IPS DF 4.7 (cell line): ENCODE measurements at regions not wholly inside any gene's neighbourhood (a gene's known extent, or its start where the extent isn't known, plus 50 kb on each side); places are given as distances from the start of the nearest gene placed in this dataset.

Experiments used
- DNase-seq: peaks from one replicate; pipeline ENCODE4 v3.0.0-alpha.2; 2013; ENCODE audit warnings: low spot score; ENCODE audit errors: extremely low read depth

DNA sequence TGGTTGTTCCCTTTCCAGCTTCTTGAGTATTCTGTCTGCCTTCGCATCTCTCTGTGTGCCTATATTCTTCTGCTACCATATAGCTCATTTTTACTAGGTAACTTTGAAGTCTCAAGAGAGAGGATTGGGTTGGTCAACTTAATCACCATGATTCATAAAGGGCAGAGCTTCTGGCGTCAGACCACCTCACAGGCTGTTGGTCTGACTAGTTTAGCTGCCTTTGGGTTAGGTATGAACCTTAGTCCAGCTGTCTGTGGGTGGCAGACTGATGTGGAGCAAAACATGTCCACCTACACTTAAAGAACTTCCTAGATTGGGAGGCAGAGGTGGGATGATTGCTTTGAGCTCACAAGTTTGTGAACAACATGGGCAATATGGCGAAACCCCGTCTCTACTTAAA, 192.2 kb upstream of the SGK1 start:
- DNase-seq, result no peak

DNA sequence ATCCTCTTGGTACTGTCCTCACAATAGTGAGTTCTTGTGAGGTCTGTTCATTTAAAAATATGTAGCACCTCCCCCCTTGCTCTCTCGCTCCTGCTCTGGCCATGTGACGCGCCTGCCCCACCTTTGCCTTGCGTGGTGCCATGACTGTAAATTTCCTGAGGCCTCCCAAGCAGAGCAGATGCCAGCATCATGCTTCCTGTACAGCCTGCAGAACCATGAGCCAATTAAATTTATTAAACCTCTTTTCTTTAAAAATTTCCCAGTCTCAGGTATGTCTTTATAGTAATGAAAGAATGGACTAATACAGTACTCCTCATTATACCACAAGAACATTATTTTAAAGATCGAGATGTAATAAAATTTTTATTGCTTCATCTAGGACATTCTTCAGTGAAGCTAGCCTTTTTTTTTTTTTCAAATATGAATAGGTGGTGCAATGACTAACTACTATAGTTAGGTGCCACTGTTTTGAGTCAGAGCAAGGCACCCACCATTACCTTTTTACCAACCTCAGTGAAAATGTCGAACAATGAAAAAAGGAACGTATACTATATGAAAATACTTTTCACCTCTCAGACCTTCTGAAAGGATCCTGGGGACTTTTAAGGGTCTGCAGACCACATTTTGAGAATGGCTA, 191.1 kb upstream of the SGK1 start:
- DNase-seq, result no peak

DNA sequence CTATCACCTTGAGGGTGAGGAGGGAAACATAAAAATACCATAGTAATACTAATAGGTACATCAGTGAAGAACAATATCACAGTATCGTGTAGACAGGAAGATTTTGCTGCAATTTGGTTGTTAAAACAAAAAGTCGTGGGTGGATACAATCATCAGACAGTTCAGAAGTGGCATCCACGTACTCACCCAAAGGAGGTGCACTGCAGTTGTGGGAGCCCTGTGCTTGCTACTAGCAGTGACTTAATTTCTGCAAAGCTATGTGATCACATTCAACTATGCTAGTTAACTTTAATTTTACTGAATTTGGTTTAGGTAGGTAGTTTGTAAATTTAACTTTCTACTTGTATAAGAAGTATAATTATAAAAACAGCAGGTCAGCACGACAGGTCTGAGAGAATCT, 188.2 kb upstream of the SGK1 start:
- DNase-seq, result no peak

DNA sequence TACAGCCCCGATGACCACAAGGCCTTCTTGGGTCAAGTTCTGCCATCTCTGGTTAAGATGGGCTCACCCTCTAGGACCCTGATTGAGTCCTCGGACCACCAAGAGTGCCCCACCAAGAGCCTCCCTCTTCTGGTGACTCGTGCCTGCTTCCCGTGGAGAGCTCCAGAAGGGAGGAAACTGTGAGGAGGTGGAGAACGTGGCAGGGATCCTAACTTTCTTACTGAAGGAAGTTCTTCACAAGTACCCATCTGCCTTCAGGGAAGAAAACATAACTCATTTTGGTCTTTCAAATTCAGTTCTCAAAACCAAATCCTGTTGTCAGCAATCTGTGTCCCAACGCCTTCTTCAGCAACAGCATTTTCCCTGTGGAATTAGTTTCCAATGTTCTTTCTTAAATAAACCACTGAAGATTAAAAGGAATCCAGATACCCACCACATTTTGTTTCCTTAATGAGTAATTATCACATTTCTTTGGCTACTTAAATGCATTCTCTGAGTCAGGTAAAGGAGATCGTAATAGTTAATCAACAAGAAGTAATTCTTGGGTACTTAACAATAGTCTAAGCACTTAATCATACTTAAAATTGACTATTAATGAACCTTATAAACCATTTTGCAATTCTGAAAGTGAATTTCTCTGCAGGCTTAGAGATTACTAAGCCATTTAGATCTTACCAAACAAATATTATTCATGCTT, 185.8 kb upstream of the SGK1 start:
- no peak for DNase-seq

DNA sequence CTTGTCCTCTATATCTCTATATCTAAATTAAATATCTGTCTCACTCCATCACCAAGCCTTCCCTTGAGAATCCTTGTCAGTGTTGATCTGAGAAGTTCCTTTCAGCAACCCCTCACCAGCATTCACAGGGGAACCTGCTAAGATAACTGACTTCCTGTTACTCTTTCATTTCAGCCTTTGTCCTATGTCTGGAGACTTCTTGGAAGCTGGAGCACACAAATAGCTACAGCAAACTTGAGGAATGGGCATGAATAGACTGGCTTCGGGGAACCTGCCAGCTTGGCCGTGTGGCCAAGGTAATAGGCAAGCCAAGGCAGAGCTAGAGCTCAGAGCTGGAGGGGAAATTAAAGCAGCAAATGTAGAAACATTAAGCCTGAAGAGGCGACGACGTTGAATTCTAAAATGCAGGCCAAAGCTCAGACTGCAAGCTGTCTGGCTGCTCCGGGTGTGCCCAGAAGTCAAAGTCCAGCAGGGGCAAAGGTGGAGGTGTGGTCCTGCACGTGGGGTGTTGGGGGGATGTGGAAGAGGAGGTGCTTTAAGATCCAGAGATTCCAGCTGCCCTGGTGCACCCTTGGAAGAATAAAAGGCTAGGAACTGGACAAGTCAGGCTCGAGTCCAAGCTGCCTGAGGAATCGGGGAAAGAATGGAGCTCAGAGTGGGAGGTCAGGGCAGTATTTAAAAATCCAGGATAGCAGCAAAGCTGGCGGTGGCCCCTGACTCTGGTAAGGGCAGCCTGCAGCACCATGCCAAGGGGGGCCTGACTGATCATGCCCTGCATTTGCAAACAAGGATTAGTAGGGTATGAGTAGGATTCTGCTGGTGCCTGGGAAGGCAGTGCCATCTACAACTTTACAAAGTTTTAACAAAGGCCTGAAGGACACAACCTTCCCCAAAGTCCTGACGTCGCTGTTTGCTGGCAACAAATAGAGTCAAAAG, 185.0 kb upstream of the SGK1 start:
- DNase-seq, result no peak

DNA sequence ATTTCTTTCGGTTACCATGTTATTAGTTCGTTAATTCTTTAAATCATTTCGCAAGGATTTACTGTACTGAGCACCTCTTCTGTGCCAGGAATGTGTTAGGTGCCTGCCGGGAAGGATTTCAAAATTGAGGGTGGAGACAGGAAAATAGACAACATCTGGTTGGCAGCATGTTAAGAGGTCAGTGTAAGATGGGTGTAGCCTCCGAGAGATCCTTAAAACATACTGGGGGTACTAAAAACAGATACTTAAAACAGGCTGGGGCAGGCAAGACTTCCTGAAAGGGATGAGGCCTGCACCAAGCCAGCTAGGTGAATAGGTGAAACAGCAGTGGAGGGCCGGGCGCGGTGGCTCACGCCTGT, 178.0 kb upstream of the SGK1 start:
- DNase-seq, result no peak

DNA sequence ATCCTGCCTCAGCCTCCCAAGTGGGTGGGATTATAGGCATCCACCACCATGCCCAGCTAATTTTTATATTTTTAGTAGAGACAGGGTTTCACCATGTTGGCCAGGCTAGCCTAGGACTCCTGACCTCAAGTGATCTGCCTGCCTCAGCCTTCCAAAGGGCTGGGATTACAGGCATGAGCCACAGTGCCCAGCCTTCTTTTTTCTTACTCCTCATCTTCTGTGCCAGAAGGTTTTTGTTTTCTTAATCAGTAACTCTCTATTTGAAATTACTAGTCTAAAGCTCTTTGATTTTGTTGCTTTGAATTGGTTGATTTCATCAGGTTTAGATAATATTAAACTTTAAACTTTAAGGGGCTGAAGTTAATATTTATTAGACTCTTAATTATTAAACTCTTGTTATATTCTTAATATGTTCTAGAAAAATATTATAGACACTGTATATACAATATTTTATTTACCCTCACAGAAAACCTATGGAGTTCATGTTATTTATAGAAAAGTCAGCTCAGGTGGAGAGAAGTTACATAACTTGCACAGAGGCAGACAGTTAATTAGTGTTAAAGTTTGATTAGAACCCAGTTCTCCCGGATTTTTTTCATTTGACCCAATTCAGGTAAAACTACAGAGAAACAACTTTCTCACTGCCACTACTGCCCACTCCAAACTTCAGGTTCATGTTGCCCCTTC, 177.4 kb upstream of the SGK1 start:
- no peak for DNase-seq

DNA sequence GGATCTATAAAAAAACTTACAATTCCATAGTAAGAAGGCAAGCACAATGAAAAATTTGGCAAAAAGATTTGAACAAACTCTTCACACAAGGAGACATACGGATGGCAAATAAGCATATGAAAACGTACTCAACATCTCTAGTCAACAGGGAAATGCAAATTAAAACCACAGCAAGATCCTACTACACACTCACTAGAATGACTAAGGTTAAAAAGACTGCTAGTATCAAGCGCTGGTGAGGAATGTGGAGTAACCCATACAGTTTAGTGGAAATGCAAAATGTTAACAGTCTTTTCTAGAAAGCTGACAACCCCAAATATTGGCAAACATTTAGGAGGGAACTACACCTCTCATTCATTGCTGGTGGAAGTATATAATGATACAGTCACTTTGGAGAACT, 175.9 kb upstream of the SGK1 start:
- no peak for DNase-seq

DNA sequence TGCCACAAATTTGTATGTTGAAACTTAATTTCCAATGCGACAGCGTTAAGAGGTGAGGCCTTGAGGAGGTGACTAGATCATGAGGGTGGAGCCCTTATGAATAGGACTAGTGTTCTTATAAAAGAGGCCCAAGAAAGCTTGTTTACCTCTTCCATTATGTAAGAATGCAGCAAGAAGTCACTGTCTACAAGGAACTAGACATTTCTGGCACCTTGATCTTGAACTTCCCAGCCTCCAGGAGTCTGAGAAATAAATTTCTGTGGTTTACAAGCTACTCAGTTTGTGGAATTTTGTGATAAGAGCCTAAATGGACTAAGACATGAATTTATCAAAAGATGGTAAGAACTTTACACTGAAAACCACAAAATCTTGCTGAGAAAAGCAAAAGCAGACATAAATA, 173.6 kb upstream of the SGK1 start:
- no peak for DNase-seq

DNA sequence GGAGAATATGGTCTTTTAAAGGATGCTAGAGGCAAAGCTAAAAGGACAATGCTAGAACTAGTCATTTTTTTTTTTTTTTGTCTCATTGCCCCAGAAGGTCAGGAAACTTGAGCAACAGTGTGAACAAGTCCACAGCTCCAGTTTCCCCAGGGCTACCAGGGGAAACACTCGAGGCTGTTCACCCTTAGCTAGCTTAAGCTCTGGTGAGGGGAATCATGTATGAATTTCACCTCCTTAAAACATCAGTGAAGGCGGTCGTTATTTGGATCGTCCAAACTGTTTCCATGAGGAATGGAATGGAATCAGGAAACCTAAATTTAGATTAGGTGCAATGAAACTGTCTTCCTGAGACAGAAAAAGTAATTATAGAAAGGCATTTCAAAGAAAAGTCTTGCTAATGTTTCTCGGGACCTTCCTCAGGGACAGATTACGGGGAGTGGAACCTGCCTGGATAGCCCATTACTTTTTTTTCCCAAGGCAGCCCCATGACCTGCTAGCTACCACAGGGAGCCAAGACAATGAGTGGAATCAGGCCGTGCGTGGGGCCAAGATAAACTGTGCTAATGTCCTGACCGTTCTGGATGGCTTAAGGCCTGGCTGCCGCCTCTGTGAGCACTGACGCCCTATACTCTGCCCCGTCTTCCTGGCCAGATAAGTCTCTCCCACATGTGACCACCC, 164.8 kb upstream of the SGK1 start:
- DNase-seq, result no peak

DNA sequence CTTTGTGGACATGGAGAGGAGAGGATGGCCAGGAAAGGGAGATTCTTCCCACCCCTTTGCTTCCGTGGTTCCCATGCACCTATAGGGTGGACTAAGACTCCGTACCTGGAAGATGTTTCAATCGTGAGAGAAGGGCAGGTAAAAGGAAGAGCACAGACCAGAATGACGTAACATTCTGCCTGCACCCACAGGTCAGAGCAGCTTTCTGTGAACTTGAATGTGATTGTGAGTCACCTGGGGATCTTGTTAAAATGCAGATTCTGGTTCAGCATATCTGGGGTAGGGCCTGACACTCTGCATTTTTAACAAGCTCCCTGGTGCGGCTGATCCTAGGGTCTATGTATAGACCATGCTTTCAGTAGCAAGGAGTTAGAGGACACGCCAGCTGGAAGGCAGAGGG, 164.1 kb upstream of the SGK1 start:
- DNase-seq, result no peak

DNA sequence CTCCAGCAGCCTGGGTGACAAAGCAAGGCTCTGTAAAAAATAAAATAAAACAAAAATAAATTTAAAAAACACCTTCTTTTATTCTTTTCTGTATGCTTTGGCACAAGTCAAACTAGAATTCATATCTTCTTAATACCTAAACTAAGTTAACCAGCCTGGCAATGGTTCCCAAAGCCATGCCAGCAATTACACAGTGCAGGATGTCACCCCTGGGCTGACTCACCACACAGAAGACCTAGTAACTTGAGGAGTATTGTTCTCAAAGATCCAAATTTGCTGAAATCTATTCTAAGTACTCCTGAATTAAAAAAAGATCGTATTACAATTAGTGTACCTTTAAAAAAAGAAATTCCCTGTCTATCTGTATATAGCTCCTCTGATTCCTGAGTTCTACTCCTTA, 162.7 kb upstream of the SGK1 start:
- no peak for DNase-seq

DNA sequence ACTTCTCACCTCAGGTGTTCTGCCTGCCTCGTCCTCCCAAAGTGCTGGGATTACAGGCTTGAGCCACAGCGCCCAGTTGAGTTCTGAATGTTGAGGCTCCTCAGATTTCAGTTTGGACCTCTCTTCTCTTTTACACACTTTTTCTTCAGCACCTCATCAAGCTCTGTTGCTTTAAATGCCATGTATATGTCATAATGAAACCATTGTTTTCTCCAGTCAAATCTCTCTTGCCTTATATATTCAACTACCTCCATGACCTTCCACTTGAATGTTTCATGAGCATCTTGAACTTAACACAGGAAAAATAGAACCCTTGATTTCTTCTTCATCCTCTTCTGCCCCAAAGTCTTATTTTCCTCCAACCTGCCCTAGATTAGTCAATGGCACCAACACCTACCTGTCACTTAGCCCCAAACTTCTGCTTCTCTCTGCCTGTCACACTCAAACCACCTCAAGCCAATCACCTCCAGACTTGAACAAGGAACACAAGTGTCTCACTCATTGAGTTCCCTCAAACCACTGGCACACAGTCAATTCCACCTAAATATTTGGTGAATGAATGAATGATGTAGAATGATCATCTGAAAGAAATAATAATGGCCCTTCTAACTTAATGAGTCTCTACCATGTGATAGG, 161.0 kb upstream of the SGK1 start:
- no peak for DNase-seq

DNA sequence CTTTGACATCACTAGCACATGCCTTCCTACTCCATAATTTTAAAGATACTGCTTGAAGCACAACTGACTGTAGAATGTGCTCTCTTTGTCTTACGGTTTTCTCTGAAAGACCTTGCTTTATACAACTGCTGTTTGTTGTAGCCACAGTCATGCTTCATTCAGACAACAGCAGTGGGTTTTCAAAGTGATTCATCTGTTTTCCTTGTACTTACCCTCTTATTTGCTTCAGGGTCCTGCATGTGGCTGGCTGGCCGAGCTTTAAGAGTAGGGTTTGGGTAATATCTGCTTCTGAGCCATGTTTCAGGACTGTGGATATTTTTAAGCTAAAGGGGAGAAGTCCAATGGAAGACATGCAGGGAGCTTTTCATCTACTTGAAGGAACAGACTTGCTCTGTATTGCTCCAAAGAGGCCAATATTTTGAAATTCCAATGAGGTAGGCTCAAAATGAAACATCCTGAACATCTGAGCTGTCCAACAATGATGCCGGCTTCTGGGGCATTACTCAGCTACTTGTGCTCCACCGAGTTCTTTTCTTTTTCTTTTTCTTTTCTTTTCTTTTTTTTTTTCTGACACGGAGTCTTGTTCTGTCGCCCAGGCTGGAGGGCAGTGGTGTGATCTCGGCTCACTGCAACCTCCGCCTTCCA, 160.2 kb upstream of the SGK1 start:
- DNase-seq, result no peak

DNA sequence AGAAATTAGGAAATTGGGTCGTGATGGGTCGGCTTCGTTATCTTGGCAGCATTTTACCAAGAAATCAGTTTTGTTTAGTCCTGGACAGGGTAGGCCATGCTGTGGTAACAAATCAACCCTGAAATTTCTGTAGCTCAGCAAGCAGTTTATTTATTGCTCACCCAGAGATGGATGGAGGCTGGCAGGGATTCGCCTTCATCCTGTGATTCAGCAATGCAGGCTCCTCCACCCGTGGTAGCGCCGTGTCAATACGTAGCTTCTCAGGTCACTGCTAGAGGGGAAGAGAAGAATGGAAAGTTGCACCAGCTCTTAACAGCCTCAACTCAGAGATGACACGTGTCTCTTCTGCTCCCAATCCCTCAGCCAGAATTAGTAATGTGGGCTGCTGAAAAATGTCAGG, 157.0 kb upstream of the SGK1 start:
- no peak for DNase-seq

DNA sequence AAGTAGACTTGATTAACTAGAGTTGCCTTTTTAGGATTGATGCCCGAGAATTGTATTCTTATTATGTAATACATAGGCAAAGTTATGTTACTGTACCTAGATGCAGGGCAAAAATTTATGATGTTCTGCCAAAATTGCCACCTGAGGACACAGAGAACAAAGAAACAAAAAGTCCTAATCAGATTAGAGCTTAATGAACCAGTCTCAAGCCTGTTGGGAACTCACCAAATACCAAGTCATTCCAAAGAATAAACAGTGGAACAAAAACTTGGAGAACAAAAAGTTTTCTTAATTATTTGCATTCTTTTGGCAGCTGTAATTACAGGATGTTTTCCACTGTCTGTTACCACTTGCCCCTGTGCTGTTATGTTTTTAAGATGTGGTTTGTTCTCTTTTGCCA, 154.7 kb upstream of the SGK1 start:
- no peak for DNase-seq

DNA sequence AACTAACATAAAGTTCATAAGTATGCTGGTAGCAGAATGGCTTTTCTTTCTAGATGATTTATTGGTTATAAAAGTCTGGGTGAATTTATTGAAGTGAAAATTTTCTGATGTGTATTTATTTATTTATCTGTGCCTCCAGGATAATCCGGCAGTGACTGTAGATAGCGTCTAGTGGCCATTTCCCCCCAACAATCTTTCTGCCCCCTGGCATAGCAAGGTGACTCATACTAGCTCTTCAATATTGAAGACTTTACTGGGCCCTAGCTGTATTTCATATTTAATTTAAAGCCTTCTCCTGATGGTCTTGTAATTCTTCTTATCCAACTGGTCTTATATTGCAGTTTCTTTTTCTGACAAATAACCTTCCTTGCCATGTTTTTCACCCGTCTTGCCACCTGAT, 154.1 kb upstream of the SGK1 start:
- no peak for DNase-seq

DNA sequence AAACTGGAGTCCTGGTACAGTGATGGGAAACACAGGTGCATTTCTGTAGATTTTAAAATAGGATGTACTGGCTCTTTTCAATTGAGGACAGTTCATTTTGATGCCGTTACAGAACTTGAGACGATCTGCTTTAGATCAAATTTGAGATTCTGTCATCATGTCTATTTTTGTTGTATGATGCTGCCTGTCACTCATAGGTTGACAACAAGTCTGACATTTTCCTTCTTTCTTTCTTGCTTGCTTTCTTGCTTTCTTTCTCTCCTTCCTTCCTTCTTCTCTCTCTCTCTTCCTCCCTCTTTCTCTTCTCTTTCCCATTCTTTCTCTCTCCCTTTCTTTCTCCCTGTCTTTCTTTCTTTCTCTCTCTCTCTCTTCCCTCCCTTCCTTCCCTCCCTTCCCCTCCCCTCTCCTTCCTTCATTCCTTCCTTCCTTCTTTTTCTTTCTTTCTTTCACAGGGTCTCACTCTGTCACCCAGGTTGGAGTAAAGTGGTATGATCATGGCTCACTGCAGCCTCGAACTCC, 152.6 kb upstream of the SGK1 start:
- DNase-seq, result no peak

DNA sequence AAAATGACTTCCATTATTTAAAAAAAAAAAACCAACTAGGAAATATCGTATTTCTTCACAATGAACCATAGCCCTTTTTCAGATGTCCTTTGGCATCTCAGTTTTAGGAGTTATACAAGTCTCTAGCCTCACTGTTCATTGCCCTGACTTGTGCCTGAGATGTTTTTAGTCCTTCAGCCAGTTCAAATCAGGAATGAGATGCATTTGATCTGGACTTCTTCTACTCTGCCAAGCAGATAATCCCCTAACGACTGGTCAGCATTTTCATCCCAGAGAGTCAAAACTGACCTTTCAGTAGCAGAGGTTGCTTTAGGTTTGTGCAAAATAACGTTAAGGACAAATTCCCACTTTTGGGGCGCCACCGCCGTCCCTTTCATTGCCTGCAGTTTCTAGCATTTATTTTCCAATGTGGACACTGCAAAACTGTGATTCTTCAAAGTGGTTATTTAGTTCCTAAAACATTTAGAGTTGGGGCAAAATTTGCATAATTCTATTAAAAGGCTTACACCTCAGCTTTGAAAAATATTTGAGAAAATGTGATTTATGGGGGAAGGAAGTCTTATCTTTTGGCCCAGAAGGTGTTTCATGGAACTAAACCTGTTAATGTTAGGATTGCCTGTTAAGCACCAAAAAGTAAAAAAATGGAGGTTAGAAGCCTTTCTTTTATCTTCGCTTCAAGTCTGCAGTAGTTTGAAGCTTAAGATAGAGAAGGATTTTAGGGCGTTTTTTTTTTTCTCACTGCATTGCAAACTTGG, 152.0 kb upstream of the SGK1 start:
- DNase-seq, result no peak
